C4-2B (cell line): ENCODE measurements at regions not wholly inside any gene's neighbourhood (a gene's known extent, or its start where the extent isn't known, plus 50 kb on each side); places are given as distances from the start of the nearest gene placed in this dataset.

Experiments
- CTCF ChIP-seq: fragments of 450-650 bp; conservative IDR thresholded peaks from 2 replicates; pipeline ENCODE4 v1.5.1; 2017; ENCODE audit warnings: mild to moderate bottlenecking
- ZFX ChIP-seq: fragments of 450-650 bp; IDR thresholded peaks from 2 replicates; pipeline ENCODE4 v1.6.1; 2017

- TF ChIP-seq CTCF (no peak), ZFX (no peak)
Observed at GRCh38 chr18:2304378-2305175, 266.7 kb downstream of the METTL4 start.
